Activated gamma-delta T cell (primary cell): ENCODE measurements at regions not wholly inside any gene's neighbourhood (a gene's known extent, or its start where the extent isn't known, plus 50 kb on each side); places are given as distances from the start of the nearest gene placed in this dataset.
"Not testable (repeated sequence)": the region's sequence is repeated elsewhere in the genome, so short reads cannot be mapped to it uniquely, and the experiment has no call there.

ENCODE experiments used
- DNase-seq: peaks from one replicate; lab custom pipeline; 2025; lab: John Stamatoyannopoulos, UW

DNA sequence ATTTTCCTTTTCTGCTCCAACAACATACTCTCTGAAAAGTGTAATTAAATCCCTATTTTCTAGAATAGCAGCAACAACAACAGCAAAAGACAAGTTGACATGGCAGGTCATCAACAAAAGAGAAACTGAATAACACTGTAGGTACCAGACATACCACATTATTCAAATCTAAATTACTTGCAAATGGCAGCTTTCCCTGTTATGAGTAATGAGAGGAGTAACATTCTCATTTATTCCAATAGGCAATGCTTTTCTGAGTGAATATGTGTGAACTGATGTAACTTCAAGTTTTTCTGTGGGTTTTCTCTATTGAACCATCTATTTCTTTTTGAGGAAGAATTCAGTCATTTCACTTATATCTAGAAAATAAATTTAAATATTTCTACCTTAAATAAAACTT, 501.5 kb downstream of the TRIB2 start:
- DNase-seq, result no peak

DNA sequence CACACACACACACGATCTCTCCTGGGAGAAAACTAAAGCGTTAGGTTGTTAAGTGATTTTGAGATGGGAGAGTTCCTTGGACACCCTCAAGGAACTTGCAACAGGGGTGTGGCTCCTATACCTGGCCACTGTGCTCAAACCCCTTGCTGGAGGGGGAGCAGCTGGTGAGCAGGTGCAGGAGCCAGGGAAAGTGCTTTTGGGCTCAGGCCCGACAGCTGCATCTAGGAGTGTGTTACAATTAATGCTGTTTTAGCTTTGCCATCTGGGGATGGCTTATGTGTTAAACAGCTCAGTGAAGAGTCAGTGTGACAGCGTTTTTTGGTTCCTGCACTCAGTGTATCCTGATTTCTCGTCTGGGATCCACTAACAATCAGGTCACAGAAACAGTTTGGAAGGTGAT, 510.8 kb downstream of the TRIB2 start:
- no peak for DNase-seq

DNA sequence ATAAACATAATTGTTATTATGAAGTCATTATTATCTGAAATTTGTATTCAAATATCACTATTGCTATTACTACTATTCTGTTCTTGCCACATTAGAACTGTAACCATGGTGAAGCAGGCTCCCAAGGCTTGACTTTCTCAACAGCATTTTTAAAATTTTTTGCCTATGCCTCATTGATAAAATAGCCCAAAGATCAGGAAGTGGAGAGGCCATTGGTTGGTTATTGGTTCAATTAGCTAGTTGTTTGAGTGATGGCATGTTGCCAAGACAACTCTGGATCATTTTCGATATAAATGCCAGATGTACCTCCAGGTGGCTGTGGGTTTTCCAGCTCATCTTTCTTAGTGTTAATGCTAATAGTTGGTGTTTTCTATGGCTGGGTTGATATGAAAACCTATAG, 513.5 kb downstream of the TRIB2 start:
- DNase-seq, result no peak

DNA sequence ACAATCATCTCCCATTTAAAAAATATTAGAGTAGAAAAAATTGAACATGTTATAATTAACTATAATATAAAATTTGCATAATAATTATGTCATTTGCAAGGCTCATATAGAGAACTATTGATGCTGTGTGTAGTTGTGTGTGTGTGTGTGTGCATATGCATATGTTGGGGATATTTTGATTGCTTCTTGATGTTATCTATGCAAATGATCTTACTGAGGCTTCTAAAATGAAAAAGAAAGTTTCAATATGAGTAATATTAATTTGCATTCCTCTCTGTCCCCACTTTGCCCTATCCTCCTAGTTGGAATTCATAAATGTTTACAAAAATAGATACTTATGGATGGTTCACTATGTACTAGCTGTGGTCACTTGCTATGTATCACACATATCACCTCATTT, 523.3 kb downstream of the TRIB2 start:
- DNase-seq, result no peak

DNA sequence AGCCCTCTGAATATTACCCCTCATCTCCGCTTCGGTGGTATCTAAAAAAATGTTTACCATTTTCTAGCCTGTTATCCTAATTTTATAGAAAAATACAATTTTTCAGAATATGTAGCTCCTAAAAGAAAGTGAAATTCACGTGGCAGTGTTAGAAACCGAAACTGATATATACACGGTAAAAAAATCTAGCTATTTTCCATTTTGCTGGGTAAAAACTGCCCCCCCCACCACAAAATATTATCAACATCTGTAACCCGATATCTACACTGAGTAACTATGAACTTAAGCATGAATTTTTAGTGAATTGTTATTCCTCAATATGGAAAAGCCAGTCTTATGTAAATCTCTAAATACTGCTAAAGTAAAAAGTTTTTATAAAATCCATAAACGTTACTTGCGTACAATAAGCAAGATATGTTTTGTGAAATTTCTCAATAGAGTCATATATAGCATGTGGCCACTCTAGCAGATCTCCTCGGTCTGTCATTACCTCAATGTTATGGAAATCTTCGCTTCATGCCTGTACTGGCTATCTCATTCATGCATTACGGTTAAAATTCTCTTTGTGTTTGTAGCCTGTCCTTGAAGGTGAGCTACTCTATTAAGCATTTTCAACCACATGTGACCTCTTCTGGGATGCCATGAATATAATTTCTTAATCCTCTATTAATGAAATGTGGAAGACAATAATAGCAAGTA, 524.2 kb downstream of the TRIB2 start:
- no peak for DNase-seq

DNA sequence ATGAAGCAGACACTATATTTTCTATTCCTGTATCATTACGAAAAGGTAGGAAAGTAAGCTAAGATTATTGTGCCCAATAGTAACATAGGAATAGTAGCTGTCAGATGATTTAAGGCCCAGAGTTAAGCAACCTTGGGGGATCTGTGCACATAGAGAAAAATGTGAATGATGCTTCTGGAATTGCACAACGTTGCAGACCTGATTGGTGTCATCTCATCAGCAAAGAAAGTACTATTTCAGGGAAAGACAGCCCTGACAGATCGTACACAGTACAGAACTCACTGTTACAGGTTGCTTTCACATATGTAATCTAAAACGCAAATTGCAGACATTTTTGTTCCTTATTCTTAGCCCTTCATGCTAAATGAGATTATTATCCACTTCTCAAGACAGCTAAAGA, 535.9 kb downstream of the TRIB2 start:
- no peak for DNase-seq

DNA sequence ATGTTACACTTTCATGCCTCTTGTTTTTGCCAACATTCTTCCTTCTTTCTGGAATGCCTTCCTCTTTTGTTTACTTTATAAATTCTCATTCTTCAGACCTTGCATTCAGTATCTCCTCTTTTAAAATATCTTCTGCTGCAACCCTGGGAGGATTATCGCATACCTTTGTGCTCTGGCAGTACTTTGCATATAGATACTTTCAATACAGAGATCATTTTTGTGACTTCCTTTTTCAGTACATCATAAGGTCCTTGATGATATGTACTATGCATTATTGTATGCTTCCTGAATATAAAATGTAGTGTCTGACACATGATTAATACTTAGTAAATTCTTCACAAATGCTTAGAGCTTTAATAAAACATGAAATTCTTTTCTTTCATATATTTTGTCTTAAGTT, 538.7 kb downstream of the TRIB2 start:
- DNase-seq, result no peak

DNA sequence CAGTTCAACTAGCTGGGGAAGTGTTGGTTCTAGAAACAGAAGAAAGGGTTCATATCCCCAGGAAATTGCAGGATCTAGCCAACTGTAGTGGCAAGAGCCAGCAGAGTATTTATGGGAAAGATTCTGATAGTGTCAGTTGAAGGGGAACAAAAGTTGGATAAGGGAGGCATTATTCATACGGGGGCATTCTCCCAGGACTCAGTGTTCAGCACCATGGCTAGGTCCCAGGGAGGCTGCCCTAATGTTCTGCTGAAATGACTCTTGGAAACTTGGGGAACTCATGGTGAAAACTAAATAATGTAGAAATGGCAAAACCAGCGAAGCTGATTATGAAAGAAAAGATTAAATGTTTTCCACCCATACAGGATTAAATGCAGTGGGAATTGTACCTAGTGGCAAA, 543.7 kb downstream of the TRIB2 start:
- no peak for DNase-seq

DNA sequence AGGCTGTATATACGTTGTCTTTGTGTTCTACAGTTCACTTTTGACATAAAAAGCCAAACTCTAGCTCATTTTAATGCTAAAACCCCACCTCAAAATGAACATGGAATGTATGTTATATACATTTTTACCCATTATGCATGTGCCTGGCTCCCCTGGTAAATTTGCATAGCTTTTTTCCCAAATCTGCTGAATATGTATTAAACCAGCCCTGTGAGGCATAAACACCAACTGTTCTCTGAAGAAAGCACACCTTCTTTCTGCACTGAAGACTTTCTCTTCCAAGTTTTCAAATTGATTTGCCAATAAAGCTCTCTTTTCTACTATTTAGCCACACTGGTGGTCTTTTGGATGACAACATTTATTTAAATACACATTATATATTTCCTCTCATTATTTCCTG, 549.4 kb downstream of the TRIB2 start:
- DNase-seq, result no peak

DNA sequence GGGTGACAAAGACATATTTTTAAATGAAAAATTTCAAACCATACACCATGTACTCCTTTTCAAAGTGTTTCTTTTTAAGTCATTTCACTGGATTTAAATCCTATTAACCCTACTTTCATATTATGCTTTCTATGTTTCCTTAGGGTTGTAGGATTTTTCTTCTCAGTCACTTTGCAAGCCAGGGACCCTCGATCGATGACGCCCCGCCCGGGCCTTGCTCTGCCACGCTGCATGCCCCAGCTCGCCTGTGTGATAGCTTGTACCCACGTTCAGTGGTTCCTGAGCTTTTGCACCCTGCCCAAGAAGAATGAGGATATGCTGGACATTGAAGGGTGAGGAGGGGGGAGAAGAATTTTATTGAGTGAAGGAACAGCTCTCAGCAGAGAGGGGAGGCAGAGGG, 568.0 kb downstream of the TRIB2 start:
- DNase-seq, result no peak

DNA sequence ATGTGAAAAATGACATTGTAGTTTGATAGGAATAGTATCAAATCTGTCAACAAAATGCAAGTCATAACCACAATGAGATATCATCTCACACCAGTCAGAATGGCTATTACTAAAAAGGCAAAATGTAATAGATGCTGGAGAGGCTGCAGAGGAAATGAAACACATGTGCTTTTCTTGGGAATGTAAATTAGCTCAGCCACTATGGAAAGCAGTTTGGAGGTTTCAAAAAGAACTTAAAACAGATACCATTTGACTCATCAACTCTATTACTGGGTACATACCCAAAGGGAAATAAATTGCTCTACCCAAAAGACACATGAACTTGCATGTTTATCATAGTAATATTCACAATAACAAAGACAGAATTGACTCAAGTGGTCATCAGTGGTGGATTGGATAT, 572.6 kb downstream of the TRIB2 start:
- no peak for DNase-seq

DNA sequence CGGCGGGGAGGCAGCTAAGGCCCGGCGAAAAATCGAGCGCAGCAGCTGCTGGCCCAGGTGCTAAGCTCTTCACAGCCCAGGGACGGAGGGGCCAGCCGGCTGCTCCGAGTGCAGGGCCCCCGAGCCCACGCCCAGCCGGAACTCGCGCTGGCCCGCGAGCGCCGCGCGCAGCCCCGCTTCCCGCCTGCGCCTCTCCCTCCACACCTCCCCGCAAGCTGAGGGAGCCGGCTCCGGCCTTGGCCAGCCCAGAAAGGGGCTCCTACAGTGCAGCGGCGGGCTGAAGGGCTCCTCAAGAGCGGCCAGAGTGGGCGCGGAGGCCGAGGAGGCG, 591.7 kb downstream of the TRIB2 start:
- DNase-seq, result not testable (repeated sequence)

DNA sequence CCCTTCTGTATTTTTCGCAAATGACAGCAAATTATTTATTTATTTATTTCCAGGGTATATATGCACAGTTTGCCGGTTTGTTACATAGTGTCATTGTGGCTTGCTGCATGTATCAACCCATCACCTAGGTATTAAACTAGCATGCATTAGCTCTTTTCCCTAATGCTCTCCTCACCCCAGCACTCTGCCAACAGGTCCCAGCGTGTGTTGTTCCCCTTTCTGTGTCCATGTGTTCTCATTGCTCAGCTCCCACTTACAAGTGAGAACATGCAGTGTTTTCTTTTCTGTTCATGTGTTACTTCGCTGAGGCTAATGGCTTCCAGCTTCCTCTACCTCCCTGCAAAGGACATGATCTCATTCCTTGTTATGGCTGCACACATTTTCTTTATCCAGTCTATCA, 592.3 kb downstream of the TRIB2 start:
- no peak for DNase-seq

DNA sequence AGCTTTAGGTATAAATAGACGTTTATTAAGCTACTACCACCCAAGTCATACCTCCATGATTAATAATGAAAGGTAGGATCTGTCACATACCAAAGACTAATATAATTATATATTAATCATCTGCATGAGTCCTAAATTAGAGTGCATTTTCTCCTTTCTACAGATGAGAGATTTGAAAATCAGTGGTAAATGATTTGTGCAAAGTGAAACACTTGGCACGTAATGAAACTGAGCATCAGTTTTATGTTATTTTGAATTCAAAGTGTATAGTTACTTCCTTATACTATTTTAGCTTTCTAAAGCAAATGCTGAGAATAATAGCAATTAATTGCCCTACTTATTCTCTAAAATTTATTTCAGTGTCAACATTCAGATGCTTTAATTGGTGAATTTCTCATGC, 615.3 kb downstream of the TRIB2 start:
- no peak for DNase-seq

DNA sequence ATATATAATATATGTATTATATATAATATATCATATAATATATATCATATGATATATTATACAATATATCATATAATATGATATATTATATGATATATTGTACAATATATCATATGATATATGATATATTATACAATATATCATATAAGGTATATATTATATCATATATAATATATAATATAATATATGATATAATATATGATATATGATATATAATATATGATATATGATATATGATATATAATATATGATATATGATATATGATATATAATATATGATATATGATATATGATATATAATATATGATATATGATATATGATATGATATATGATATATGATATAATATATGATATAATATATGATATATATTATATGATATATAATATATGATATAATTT, 617.3 kb downstream of the TRIB2 start:
- not testable (repeated sequence) for DNase-seq

DNA sequence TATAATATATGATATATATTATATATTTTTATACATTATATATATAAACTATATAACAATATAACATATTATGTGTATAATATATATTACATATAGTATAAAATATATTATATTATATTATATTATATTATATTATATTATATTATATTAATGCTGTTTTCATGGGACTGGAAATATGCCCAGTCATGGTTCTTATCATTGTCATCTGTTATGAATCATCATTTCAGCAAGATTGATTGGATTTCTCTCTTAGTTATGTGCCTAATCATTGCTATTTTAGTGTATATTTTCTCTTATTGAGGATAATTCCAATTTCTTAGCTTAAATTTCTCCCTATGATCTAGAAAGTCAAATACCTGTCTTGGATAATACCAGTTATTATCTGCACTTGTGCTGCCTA, 617.8 kb downstream of the TRIB2 start:
- DNase-seq, result no peak

DNA sequence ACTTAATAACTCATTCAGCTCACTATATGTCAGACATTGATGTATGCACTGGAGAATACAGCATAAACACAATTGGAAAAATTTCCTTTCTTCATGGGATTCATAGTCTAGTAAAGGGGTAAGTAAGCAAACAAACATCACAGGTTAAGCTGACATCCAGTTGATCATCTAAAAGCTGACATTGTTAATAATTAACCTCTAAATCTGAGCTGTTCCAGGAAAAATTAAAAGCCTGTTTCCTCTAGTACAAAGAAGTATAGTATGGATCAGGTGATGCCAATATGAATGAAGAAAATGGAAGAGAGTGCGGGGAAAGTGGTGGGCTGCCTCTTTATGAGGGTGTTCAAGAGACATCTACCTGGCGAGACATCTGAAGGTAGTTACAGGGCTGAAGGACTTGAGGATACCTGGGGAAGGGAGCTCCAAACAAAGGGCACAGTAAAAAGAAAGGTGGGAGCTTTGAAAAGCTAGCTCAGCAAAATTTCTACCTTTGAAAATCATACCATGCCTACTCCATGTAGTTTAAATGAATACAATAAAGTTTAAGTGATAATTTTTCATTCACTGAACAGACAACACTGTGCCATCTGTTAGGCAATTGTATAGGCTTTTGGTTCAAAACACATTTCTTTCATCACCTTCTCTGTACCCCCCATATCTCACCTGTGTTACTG, 619.3 kb downstream of the TRIB2 start:
- no peak for DNase-seq

DNA sequence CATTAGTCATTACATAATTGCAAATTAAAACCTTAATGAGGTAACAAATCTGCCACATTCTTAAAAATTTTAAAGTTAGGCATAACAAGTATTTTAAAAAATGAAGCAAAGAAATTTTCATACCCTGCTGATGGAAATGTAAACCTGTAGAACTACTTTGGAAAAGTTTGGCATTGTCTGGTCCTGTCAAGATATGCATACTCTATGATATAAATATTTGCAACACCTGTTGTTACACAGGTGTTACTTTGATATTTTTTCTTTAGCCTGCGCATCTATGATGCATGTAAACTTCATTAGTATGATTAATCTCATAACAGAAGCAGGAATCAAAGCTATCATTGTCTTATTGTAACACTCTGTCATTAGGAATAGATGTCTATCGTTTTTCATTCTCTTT, 634.3 kb downstream of the TRIB2 start:
- DNase-seq, result no peak

DNA sequence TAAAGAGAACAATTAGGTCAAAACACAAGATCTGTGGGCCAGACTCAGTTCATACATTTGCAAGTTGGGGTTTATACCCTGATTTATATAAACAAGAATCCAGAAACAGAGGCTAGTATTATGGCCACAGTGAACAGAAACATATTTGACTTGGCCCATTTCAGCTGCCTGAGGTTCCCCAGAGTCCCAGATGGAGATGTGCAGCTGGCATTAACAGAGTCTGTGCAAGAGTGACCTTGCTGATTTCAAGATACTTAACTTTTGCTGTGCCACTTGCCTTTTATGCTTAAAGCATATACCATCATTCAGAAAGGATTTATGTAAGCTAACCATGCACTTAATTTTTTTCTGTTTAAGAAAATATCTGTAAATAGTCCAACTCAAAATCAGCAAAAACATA, 636.3 kb downstream of the TRIB2 start:
- DNase-seq, result no peak

DNA sequence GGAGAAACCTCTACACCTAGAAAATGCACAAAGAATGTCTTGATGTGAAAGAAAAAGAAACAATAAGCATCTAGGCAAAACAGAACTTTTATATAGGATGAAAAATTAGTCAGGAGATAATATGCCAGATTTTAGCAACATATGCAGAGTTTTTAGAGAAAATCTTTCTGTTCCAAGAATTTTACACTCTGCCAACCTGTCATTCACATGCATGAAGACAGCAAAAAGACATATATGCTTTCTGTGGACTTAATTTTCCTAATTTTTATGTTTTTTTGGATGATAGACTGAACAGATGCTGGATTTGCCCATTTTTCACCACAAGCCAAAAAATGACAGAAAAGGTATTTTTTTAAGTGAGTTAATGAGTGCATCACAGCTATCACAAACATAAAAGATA, 637.3 kb downstream of the TRIB2 start:
- DNase-seq, result no peak

DNA sequence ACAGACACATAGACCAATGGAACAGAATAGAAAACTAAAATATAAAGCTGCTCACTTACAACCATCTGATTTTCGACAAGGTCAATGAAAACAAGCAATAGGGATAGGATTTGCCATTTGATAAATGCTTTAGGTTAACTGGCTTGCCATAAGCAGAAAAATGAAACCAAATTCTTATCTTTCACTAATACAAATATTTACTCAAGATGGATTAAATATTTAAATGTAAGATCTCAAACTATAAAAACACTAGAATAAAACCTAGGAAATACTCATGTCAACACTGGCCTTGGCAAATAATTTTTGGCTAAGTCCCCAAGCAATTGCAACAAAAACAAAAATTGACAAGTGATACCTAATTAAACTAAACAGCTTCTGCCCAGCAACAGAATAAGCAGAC, 665.2 kb downstream of the TRIB2 start:
- DNase-seq, result not testable (repeated sequence)

DNA sequence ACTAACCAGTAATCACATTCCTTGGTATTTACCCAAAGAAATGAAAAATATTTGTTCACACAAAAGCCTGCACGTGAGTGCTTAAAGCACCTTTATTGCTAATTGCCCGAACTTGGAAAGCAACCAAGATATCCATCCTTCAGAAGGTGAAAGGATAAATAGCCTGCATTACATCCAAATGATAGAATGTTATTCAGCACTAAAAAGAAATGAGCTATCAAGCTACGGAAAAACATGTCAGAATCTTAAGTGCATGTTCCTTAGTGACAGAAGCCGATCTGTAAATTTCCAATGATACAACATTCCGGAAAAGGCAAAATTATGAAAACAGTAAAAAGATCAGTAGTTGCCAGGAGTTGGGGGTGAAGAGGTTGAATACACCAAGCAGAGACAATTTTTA, 672.4 kb downstream of the TRIB2 start:
- not testable (repeated sequence) for DNase-seq

DNA sequence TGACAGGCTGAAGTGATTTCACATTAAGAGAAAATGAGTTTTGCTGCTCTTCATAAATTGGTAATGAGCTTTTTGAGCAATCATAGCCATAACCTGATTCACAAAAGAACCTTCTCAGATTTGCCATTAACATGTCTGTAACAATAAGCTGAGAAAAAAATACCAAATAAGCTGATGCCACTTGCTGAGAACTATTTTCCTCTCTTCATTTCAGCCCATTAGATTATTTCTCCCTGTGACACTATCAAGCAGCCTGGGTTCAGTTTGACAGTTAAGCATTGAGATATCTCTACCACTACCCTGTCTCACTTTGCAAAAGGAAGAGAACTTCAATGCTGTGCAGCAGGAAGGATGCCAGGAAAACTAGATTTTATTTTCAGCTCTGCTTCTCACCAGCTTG, 673.9 kb downstream of the TRIB2 start:
- DNase-seq, result no peak

DNA sequence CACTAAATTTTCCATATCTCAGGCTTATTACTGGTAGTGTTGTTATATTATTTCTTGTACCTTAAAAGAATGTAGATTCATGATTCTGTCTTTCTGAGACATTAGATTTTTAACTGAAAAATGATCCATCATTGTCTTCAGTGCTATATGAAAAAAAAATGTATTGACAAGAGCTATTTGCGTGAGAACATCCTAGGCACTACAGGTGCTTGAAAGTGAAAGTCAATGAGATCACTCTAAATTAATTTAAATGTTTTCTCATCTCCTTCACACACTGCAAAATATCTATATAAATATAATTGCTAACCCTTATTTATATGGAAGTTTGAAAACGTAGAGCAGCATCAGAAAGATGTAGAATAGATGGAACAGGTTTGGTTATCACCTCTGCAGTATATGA, 684.6 kb downstream of the TRIB2 start:
- DNase-seq, result no peak
